ENCODE measurements at regions not wholly inside any gene's neighbourhood (a gene's known extent, or its start where the extent isn't known, plus 50 kb on each side); places are given as distances from the start of the nearest gene placed in this dataset.

- TF ChIP-seq EZH2 (IDR thresholded peaks at IDR 0.05; ENCODE audit: insufficient read depth, poor library complexity, severe bottlenecking), result no peak
- TF ChIP-seq EZH2phosphoT487 (IDR thresholded peaks at IDR 0.05; ENCODE audit: insufficient read depth, low read depth), result no peak
Observed at GRCh38 chr15:38622908-38623307, 58.3 kb upstream of the RASGRP1 start.
